Retinal pigment epithelial cell (primary cell): ENCODE measurements at regions not wholly inside any gene's neighbourhood (a gene's known extent, or its start where the extent isn't known, plus 50 kb on each side); places are given as distances from the start of the nearest gene placed in this dataset.

Experiments
- DNase-seq: peaks from one replicate; pipeline ENCODE4 v3.0.0-alpha.2; 2010; ENCODE audit warnings: low read depth
- H3K4me3 ChIP-seq: 2 replicates; pipeline ENCODE4 v1.5.1; 2011; ENCODE audit warnings: mild to moderate bottlenecking, low read length, control low read depth, moderate library complexity
- TF ChIP-seq, protein P1 (sequence below): conservative IDR thresholded peaks from 2 replicates; pipeline ENCODE4 v1.5.1; 2011; ENCODE audit warnings: low read depth, low read length, control low read depth, inconsistent platforms

DNA sequence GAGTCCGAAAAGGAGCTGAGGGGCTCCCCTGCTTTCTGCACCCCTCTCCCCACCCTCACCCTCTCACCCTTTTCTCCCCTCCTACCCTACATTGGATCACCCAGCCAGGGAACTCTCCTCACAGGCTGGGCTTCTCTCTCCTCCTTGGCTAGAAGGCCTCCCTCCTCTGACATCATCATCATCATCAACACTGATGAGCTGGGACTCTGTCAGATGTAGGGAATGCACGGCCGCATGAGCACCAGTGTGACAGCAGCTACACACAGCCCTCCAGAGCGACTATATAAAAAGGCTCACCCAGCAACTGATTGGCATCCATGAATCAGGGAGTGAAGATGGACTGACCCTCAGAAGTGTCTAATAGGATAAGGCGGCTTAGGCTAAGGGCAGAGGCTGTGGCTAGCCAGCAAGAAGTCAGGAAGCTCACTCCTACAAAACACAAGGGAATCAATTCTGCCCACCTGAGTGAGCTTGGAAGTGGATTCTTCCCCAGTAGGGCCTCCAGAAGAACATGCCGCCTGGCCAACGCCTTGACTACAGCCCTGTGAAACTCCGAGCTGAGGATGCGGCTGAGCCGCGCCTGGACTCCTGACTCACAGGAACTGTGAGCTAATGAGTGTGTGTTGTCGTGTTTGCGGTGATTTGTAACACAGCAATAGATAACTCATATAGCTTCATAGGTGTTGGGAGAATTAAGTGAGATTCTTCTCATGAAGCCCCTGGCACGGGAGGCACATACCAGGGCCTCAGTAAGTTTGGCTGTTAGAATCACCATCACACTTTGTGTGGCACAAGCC lies 147.6 kb downstream of the FAM43A start:
- H3K4me3 ChIP-seq, result no peak overlapping the region
- TF ChIP-seq, protein P1, sequence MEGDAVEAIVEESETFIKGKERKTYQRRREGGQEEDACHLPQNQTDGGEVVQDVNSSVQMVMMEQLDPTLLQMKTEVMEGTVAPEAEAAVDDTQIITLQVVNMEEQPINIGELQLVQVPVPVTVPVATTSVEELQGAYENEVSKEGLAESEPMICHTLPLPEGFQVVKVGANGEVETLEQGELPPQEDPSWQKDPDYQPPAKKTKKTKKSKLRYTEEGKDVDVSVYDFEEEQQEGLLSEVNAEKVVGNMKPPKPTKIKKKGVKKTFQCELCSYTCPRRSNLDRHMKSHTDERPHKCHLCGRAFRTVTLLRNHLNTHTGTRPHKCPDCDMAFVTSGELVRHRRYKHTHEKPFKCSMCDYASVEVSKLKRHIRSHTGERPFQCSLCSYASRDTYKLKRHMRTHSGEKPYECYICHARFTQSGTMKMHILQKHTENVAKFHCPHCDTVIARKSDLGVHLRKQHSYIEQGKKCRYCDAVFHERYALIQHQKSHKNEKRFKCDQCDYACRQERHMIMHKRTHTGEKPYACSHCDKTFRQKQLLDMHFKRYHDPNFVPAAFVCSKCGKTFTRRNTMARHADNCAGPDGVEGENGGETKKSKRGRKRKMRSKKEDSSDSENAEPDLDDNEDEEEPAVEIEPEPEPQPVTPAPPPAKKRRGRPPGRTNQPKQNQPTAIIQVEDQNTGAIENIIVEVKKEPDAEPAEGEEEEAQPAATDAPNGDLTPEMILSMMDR, result no peak
- no peak for DNase-seq

DNA sequence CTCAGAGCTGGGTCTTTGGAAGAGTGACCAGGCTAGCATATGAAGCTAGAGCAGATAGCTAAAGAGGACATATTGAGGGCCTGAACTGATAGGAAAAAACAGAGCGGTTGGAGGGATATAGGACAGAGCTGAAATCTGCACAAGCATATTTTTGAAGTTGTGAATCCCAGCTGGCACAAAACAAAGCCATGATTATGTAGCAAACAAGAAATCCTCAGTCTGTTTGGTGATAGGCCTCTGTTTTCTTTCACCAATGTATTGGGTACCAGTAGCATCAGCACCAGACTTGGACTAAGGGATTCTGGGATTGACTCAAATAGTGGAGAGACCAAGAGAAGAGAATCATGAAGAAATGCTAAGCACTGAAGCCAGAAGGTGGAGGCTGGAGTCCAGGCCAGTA lies 151.0 kb downstream of the FAM43A start:
- TF ChIP-seq, protein P1, result no peak
- H3K4me3 ChIP-seq, result no peak overlapping the region
- DNase-seq, result no peak

DNA sequence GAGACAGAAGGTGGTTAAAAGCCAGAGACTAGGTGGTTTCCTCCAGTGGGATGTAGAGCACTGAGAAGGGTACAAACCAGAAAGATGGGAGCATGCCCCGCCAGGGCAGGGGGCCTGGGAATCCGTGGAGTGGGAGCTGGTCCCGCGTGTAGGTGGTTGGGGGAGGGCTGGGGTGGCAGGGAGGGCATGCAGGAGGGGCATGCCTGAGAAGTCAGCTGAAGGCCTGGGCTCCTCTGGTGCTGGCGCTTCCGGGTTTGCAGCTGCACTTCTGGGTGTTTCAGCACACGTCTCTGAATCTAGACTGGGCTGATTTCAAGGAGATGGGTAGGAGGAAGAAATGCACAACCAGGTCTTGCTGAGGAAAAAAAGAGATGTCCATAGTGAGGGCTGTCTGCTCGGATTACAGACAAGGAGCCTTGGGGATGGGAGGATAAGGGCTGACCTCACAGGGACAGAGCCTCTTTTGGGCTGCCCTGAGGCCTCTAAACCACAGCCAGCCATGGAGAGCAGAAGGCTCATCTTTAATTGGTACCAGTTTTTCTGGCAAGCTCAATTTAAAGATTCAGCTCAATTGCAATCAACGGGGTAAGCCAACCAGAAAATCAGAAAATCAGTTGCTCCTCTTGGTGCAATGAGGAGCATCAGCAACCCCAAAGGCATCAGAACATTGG lies 151.9 kb downstream of the FAM43A start:
- TF ChIP-seq, protein P1, result no peak
- no peak overlapping the region for H3K4me3 ChIP-seq
- no peak for DNase-seq

DNA sequence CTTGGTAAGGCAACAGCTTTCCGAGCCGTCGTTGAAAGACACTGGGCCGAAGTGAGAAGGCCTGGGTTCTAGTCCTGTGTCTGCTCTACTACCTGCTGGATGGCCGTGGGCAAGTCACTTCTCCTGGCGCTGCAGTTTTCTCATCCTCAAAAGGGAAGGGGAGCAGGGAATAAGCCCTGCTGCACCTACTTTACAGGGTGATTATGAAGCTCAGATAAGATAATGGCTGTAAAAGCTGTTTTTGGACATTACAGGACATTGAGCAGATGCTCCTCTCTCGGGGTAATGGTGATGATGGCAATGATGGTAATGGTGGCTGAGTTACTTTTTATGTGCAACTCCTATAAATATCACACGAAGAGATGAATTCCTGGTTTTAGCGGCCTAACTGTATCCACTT lies 152.6 kb downstream of the FAM43A start:
- no peak for DNase-seq
- TF ChIP-seq, protein P1, result no peak
- H3K4me3 ChIP-seq, result no peak overlapping the region

DNA sequence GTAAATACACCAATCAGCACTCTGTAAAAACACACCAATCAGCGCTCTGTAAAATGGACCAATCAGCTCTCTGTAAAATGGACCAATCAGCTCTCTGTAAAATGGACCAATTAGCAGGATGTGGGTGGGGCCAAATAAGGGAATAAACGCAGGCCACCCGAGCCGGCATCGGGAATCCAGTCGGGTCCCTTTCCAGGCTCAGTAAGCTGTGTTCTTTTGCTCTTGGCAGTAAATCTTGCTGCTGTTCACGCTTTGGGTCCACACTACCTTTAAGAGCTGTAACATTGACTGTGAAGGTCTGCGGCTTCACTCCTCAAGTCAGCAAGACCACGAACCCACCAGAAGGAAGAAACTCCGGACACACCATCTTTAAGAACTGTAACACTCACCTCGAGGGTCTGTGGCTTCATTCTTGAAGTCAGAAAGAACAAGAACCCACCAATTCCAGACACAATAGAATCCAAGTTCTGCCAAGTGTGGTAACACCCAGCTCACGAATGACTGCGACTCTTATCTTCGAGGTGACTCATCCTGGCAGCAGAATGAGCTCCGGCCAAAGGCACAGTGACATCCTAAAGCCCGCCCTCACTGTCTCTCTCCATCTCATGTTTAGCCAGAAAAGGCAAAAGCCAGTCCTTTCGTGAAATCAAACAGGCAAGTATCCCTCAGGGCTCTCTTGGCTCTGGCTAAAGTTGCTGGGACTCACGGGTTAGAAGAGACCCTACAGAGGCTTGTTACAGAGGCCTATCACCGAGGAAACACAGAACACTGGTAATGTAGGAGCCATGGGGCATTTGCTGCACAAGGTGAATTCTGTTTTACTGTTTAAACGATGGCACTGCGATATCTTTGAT lies 155.2 kb downstream of the FAM43A start:
- no peak for DNase-seq
- TF ChIP-seq, protein P1, result no peak
- no peak overlapping the region for H3K4me3 ChIP-seq

DNA sequence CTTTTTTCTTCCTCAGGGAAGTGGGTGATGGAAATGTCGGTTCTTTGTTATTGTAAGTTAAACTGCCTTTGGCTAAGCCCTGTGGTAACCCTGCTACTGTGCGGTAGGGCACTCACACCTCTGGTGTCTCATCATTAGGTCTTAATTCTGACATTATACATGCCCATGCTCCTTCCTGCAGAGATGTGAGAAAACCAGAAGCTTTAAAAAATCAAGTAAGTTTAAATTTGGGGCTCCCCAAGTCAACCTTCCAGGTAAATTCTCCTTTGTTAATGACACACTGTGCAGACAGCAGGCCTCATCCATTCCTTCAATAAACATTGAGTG lies 155.8 kb downstream of the FAM43A start:
- H3K4me3 ChIP-seq, result no peak overlapping the region
- TF ChIP-seq, protein P1, result no peak
- DNase-seq, result no peak
